Mesenchymal stem cell (in vitro differentiated cells and primary cell): ENCODE measurements at regions not wholly inside any gene's neighbourhood (a gene's known extent, or its start where the extent isn't known, plus 50 kb on each side); places are given as distances from the start of the nearest gene placed in this dataset.

Experiments used
- DNase-seq: peaks from one replicate; pipeline ENCODE4 v3.0.0-alpha.2; 2013
- H2AFZ ChIP-seq: one replicate; pipeline ENCODE4 v1.6.1; 2013; ENCODE audit warnings: low read depth, mild to moderate bottlenecking, control low read depth, inconsistent platforms, low read length, moderate library complexity
- H2AK5ac ChIP-seq: 2 replicates; pipeline ENCODE4 v1.6.1; 2013; ENCODE audit warnings: low read length, moderate library complexity, mild to moderate bottlenecking, inconsistent platforms; ENCODE audit not compliant: severe bottlenecking
- H2BK120ac ChIP-seq: one replicate; pipeline ENCODE4 v1.6.1; 2013; ENCODE audit warnings: low read depth, mild to moderate bottlenecking, inconsistent platforms, low read length, moderate library complexity
- H2BK12ac ChIP-seq, 2 experiments: one replicate each; pipeline ENCODE4 v1.6.1; 2013; ENCODE audit warnings: inconsistent platforms in 2 of 2, low read length in 2 of 2, mild to moderate bottlenecking in 2 of 2, moderate library complexity in 2 of 2, control low read depth in 1 of 2
- H2BK15ac ChIP-seq: one replicate; pipeline ENCODE4 v1.6.1; 2013; ENCODE audit warnings: mild to moderate bottlenecking, low read depth, inconsistent platforms; ENCODE audit not compliant: poor library complexity, severe bottlenecking
- H2BK5ac ChIP-seq: 2 replicates; pipeline ENCODE4 v1.6.1; 2013; ENCODE audit warnings: low read depth, mild to moderate bottlenecking, low read length, control low read depth, inconsistent platforms; ENCODE audit not compliant: poor library complexity, severe bottlenecking
- H3K14ac ChIP-seq, 2 experiments: one replicate each; pipeline ENCODE4 v1.6.1; 2013; ENCODE audit warnings: inconsistent platforms in 2 of 2, low read length in 2 of 2, control low read depth in 1 of 2, mild to moderate bottlenecking in 1 of 2, moderate library complexity in 1 of 2
- H3K18ac ChIP-seq, 2 experiments: one replicate each; pipeline ENCODE4 v1.6.1; 2013; ENCODE audit warnings: inconsistent platforms in 2 of 2, low read length in 2 of 2, control low read depth in 1 of 2, low read depth in 1 of 2, mild to moderate bottlenecking in 1 of 2
- H3K23ac ChIP-seq, 2 experiments: one replicate each; pipeline ENCODE4 v1.6.1; 2013; ENCODE audit warnings: inconsistent platforms in 2 of 2, low read length in 2 of 2, mild to moderate bottlenecking in 2 of 2, moderate library complexity in 2 of 2, control low read depth in 1 of 2
- H3K27ac ChIP-seq: 2 replicates; pipeline ENCODE4 v1.5.1; 2013; ENCODE audit warnings: mild to moderate bottlenecking, moderate library complexity, low read length, control low read depth, inconsistent platforms; ENCODE audit not compliant: poor library complexity, severe bottlenecking
- H3K27me3 ChIP-seq, 2 experiments: 2 replicates each; pipeline versions ENCODE4 v1.6.1 to v1.7.0; 2013; ENCODE audit warnings: low read length in 2 of 2, mild to moderate bottlenecking in 2 of 2, moderate library complexity in 2 of 2, control low read depth in 1 of 2, inconsistent platforms in 1 of 2; ENCODE audit not compliant: control insufficient read depth in 1 of 2, insufficient read depth in 1 of 2
- H3K36me3 ChIP-seq, 2 experiments: 2 replicates each; pipeline versions ENCODE4 v1.6.1 to v1.7.0; 2013; ENCODE audit warnings: low read length in 2 of 2, control low read depth in 1 of 2, inconsistent platforms in 1 of 2, low read depth in 1 of 2, mild to moderate bottlenecking in 1 of 2; ENCODE audit not compliant: insufficient read depth in 2 of 2, control insufficient read depth in 1 of 2
- H3K4ac ChIP-seq, 2 experiments: one replicate each; pipeline ENCODE4 v1.6.1; 2013; ENCODE audit warnings: inconsistent platforms in 2 of 2, low read length in 2 of 2, mild to moderate bottlenecking in 2 of 2, moderate library complexity in 2 of 2, control low read depth in 1 of 2, low read depth in 1 of 2
- H3K4me1 ChIP-seq: 2 replicates; pipeline ENCODE4 v1.6.1; 2013; ENCODE audit warnings: low read depth, low read length, control low read depth; ENCODE audit not compliant: control insufficient read depth, insufficient read depth
- H3K4me2 ChIP-seq: 2 replicates; pipeline ENCODE4 v1.6.1; 2013; ENCODE audit warnings: low read length, mild to moderate bottlenecking, inconsistent platforms; ENCODE audit not compliant: poor library complexity, severe bottlenecking
- H3K4me3 ChIP-seq, 2 experiments: 2 replicates each; pipeline versions ENCODE4 v1.5.1 to v1.7.0; 2013; ENCODE audit warnings: low read length in 2 of 2, mild to moderate bottlenecking in 2 of 2, control low read depth in 1 of 2, low read depth in 1 of 2; ENCODE audit not compliant: insufficient read depth in 1 of 2
- H3K79me1 ChIP-seq: replicated peaks from 2 replicates; pipeline ENCODE4 v1.6.1; 2013; ENCODE audit warnings: mild to moderate bottlenecking, control low read depth, low read length, inconsistent platforms; ENCODE audit not compliant: poor library complexity, severe bottlenecking
- H3K9ac ChIP-seq: 2 replicates; pipeline ENCODE4 v1.7.0; 2013; ENCODE audit warnings: mild to moderate bottlenecking, low read length, moderate library complexity
- H3K9me3 ChIP-seq: 2 replicates; pipeline ENCODE4 v1.7.0; 2013; ENCODE audit warnings: mild to moderate bottlenecking, low read length; ENCODE audit not compliant: control insufficient read depth
- H4K8ac ChIP-seq: one replicate; pipeline ENCODE4 v1.6.1; 2013; ENCODE audit warnings: inconsistent platforms, mild to moderate bottlenecking, low read length, moderate library complexity
- H4K91ac ChIP-seq: one replicate; pipeline ENCODE4 v1.6.1; 2013; ENCODE audit warnings: mild to moderate bottlenecking, low read length, inconsistent platforms
- WGBS: methylation state at CpG from one replicate; pipeline ENCODE4 v1.1.7; 2013; ENCODE audit warnings: mixed read lengths; 5-methylcytosine and 5-hydroxymethylcytosine counted together

DNA sequence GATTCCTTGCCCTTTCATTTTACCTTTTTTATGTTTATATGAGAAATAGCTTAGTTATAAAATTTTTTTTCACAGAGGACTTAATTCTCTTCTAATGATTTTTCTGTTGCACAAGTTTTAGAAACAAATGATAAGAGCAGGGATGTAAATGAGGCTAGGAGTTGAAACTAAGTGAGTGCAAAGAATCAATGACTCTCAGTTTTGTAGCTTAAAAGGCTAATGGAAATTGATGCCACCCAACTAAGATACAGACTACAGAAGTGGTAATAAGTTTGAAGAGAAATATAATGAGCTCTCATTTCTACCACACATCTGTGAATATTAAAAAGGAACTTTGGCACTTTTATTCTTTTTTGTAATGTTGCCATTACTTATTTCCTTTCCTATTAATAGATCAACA, 105.1 kb downstream of the LURAP1L start:
- Histone ChIP-seq H2BK5ac (no peak overlapping the region), H3K23ac (no peak overlapping the region), H3K4me3 (no peak overlapping the region), H3K27ac (no peak overlapping the region), H3K79me1 (no peaks in the 10 kb centered on the region), H3K18ac (no peak overlapping the region), H3K36me3 (no peaks in the 10 kb centered on the region), H3K9me3 (no peaks in the 10 kb centered on the region), H3K27me3 (no peaks in the 10 kb centered on the region), H2BK120ac (no peak overlapping the region), H4K8ac (no peak overlapping the region), H2AFZ (no peak overlapping the region), H2BK12ac (no peak overlapping the region), H2AK5ac (no peak overlapping the region), H4K91ac (no peak overlapping the region), H2BK15ac (no peak overlapping the region), H3K14ac (no peak overlapping the region), H3K4ac (no peak overlapping the region), H3K4me2 (no peak overlapping the region), H3K9ac (no peak overlapping the region), H3K4me1 (no peaks in the 10 kb centered on the region)
- no peak for DNase-seq

GRCh38 chr9:12880406-12881015, 105.7 kb downstream of the LURAP1L start:
- Histone ChIP-seq H2AK5ac (no peak overlapping the region), H3K14ac (no peak overlapping the region), H4K8ac (no peak overlapping the region), H3K36me3 (no peaks in the 10 kb centered on the region), H2BK5ac (no peak overlapping the region), H3K18ac (no peak overlapping the region), H3K79me1 (no peaks in the 10 kb centered on the region), H2BK120ac (no peak overlapping the region), H3K4me3 (no peak overlapping the region), H3K4ac (no peak overlapping the region), H3K27me3 (no peaks in the 10 kb centered on the region), H2AFZ (no peak overlapping the region), H2BK15ac (no peak overlapping the region), H3K4me2 (no peak overlapping the region), H3K9me3 (no peaks in the 10 kb centered on the region), H2BK12ac (no peak overlapping the region), H3K4me1 (no peaks in the 10 kb centered on the region), H4K91ac (no peak overlapping the region), H3K27ac (no peak overlapping the region), H3K9ac (peak overlapping the region; percentile 56), H3K23ac (no peak overlapping the region)
- DNase-seq = peak; percentile 28
- WGBS = 46% methylated on average over 2 of the region's 3 CpGs

DNA sequence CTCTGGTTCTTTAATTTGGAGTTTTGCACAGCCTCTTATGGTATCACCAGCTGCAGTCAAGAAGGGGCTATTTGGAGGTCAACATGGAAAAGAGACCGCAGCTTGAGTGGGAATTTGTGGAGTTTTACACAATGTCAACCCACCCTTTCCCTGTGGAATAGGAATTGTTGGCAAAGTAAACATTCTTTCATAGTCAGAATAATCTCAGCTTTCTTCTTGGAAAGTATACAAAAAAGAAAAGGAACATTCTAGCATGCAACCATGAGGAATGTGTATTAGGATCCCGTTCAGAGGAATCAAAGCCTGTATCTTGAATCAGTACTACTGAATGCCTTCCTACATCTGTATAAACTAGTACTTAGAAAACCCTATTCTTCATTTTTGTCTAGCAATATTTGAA, 107.6 kb downstream of the LURAP1L start:
- no peak overlapping the region for H2AFZ ChIP-seq
- no peak overlapping the region for H2BK15ac ChIP-seq
- H3K4me3 ChIP-seq = peak overlapping the region in 1 of 2 experiments; percentile 25
- H3K4me1 ChIP-seq = no peaks in the 10 kb centered on the region
- no peak overlapping the region for H3K18ac ChIP-seq
- no peaks in the 10 kb centered on the region for H3K79me1 ChIP-seq
- H3K23ac ChIP-seq = no peak overlapping the region
- no peaks in the 10 kb centered on the region for H3K36me3 ChIP-seq
- no peak overlapping the region for H2BK120ac ChIP-seq
- H2BK12ac ChIP-seq = no peak overlapping the region
- H3K14ac ChIP-seq = no peak overlapping the region
- peak overlapping the region; percentile 26 for H2AK5ac ChIP-seq
- peak overlapping the region; percentile 54 for H3K9ac ChIP-seq
- no peak overlapping the region for H3K4me2 ChIP-seq
- peak; percentile 39 for DNase-seq
- no peak overlapping the region for H4K8ac ChIP-seq
- no peaks in the 10 kb centered on the region for H3K9me3 ChIP-seq
- peak overlapping the region; percentile 84 for H3K27ac ChIP-seq
- no peak overlapping the region for H4K91ac ChIP-seq
- H3K4ac ChIP-seq = peak overlapping the region in 1 of 2 experiments; percentile 17
- 71% methylated on average over 1 of the region's 2 CpGs for WGBS
- H2BK5ac ChIP-seq = no peak overlapping the region
- no peaks in the 10 kb centered on the region for H3K27me3 ChIP-seq

GRCh38 chr9:12884736-12885395, 110.0 kb downstream of the LURAP1L start:
- no peak overlapping the region for H2BK5ac ChIP-seq
- H4K91ac ChIP-seq = no peak overlapping the region

More at GRCh38 chr9:12884736-12885395, 110.0 kb downstream of the LURAP1L start:
- no peak overlapping the region for H3K4me3 ChIP-seq
- H3K27me3 ChIP-seq = no peaks in the 10 kb centered on the region
- H3K14ac ChIP-seq = no peak overlapping the region
- 44% methylated on average over 3 of the region's 4 CpGs for WGBS
- H3K27ac ChIP-seq = no peak overlapping the region
- no peak overlapping the region for H2AFZ ChIP-seq
- no peak overlapping the region for H3K4me2 ChIP-seq
- DNase-seq = peak; percentile 71
- no peaks in the 10 kb centered on the region for H3K4me1 ChIP-seq
- H3K23ac ChIP-seq = no peak overlapping the region
- H2BK15ac ChIP-seq = no peak overlapping the region
- no peak overlapping the region for H2BK120ac ChIP-seq
- no peaks in the 10 kb centered on the region for H3K9me3 ChIP-seq
- H2AK5ac ChIP-seq = no peak overlapping the region
- H3K9ac ChIP-seq = no peak overlapping the region
- no peak overlapping the region for H2BK12ac ChIP-seq
- no peak overlapping the region for H3K4ac ChIP-seq
- no peak overlapping the region for H4K8ac ChIP-seq
- no peaks in the 10 kb centered on the region for H3K79me1 ChIP-seq
- no peaks in the 10 kb centered on the region for H3K36me3 ChIP-seq
- H3K18ac ChIP-seq = no peak overlapping the region
